K562 (cell line): ENCODE measurements at regions not wholly inside any gene's neighbourhood (a gene's known extent, or its start where the extent isn't known, plus 50 kb on each side); places are given as distances from the start of the nearest gene placed in this dataset.
A peak's percentile ranks its signal among the peaks of the same experiment; 100 is the strongest.
"Not testable (repeated sequence)": the region's sequence is repeated elsewhere in the genome, so short reads cannot be mapped to it uniquely, and the experiment has no call there.

Experiments used
- ATAC-seq: fragments of 200-7000 bp; cut with Tn5 transposase; 3 replicates; pipeline ENCODE4 v1.9.1; 2020; ENCODE audit warnings: moderate library complexity
- BruUV-seq: library from RNA; stranded (reverse); fragments of 400-500 nt; replicated peaks from 2 replicates; lab custom pipeline; 2021; lab: Mats Ljungman, UMichigan
- CTCF ChIA-PET: fragments of 300-600 bp; formaldehyde crosslinking; extraction: SDS; loops from one replicate; lab custom pipeline; 2021; ENCODE audit warnings: low intra/inter-chr PET ratio; lab: Yijun Ruan, JAX
- POLR2A ChIA-PET: fragments of 300-600, 350-650 bp; sonication (Branson Sonifier 250); formaldehyde crosslinking; extraction: SDS; loops from one replicate; lab custom pipeline; 2021; ENCODE audit warnings: antibody characterized with exemption, inconsistent platforms; lab: Yijun Ruan, JAX
- DNase-seq, 4 experiments: peaks; one replicate each; pipeline versions ENCODE4 v3.0.0 to v3.0.0-alpha.2; 2011 to 2018; ENCODE audit warnings: low spot score in 3 of 4, mixed read lengths in 3 of 4; ENCODE audit errors: extremely low read depth in 1 of 4
- FAIRE-seq: peaks from 2 replicates; lab custom pipeline; 2011; peaks lifted over from hg19 to GRCh38; lab: Jason Lieb, UNC
- H2AFZ ChIP-seq: 2 replicates; pipeline ENCODE4 v1.6.0; 2011; ENCODE audit warnings: low read depth, low read length, control low read depth, inconsistent platforms
- H3K27ac ChIP-seq: fragments of 200-600 bp; 3 replicates; pipeline ENCODE4 v1.8.0; 2011; ENCODE audit warnings: low read depth, mild to moderate bottlenecking, control low read depth, inconsistent platforms, low read length, moderate library complexity, mixed read lengths; ENCODE audit errors: extremely low read depth
- H3K27me3 ChIP-seq, 2 experiments: fragments of 300-600 bp in 1 of 2; 2 replicates in 1 of 2; 3 replicates in 1 of 2; pipeline versions ENCODE4 v1.6.0 to v1.8.0; 2011; ENCODE audit warnings: inconsistent platforms in 2 of 2, low read length in 2 of 2, mild to moderate bottlenecking in 1 of 2, mixed read lengths in 1 of 2, moderate library complexity in 1 of 2; ENCODE audit not compliant: control insufficient read depth in 2 of 2, insufficient read depth in 2 of 2
- H3K36me3 ChIP-seq: fragments of 300-600 bp; 3 replicates; pipeline ENCODE4 v1.8.0; 2011; ENCODE audit warnings: mild to moderate bottlenecking, low read length, inconsistent platforms; ENCODE audit not compliant: control insufficient read depth, insufficient read depth
- H3K4me1 ChIP-seq, 2 experiments: fragments of 200-600 bp in 1 of 2; replicated peaks in 1 of 2; 2 replicates in 1 of 2; 3 replicates in 1 of 2; pipeline versions ENCODE4 v1.5.1 to v1.8.0; 2011; ENCODE audit warnings: inconsistent platforms in 2 of 2, low read length in 2 of 2, mild to moderate bottlenecking in 1 of 2, mixed read lengths in 1 of 2, moderate library complexity in 1 of 2; ENCODE audit not compliant: control insufficient read depth in 2 of 2, insufficient read depth in 2 of 2
- H3K4me2 ChIP-seq: 2 replicates; pipeline ENCODE4 v1.6.1; 2011; ENCODE audit warnings: low read length, control low read depth, inconsistent platforms, mixed read lengths; ENCODE audit not compliant: insufficient read depth
- H3K4me3 ChIP-seq: fragments of 200-600 bp; sonication (generic), shearing (Covaris generic); 2 replicates; pipeline ENCODE4 v1.5.1; 2016; ENCODE audit warnings: control low read depth, inconsistent platforms
- H3K79me2 ChIP-seq: fragments of 200-600 bp; 3 replicates; pipeline ENCODE4 v1.8.0; 2011; ENCODE audit warnings: low read length, inconsistent platforms; ENCODE audit not compliant: control insufficient read depth, insufficient read depth
- H3K9ac ChIP-seq, 2 experiments: 2 replicates each; pipeline versions ENCODE4 v1.6.0 to v1.6.1; 2011; ENCODE audit warnings: low read depth in 2 of 2, low read length in 2 of 2, control low read depth in 1 of 2, inconsistent platforms in 1 of 2, mild to moderate bottlenecking in 1 of 2, mixed read lengths in 1 of 2; ENCODE audit not compliant: insufficient read depth in 1 of 2
- H3K9me1 ChIP-seq: one replicate; pipeline ENCODE4 v1.6.0; 2011; ENCODE audit warnings: inconsistent platforms, mild to moderate bottlenecking, low read length, moderate library complexity; ENCODE audit not compliant: control insufficient read depth, insufficient read depth
- H3K9me3 ChIP-seq: replicated peaks from 2 replicates; pipeline ENCODE4 v1.5.1; 2011; ENCODE audit warnings: low read depth, low read length, inconsistent platforms; ENCODE audit not compliant: control insufficient read depth, insufficient read depth
- H4K20me1 ChIP-seq: replicated peaks from 2 replicates; pipeline ENCODE4 v1.6.1; 2011; ENCODE audit warnings: low read length, inconsistent platforms, mixed read lengths; ENCODE audit not compliant: control insufficient read depth, insufficient read depth
- CEBPB ChIP-seq: fragments of 450-650 bp; IDR thresholded peaks from 2 replicates; pipeline ENCODE4 v1.6.1; 2016; ENCODE audit warnings: missing genetic modification characterization, missing compliant biosample characterization
- EP400 ChIP-seq: fragments of 450-650 bp; IDR thresholded peaks from 2 replicates; pipeline ENCODE4 v1.6.1; 2017; ENCODE audit warnings: antibody characterized with exemption, mild to moderate bottlenecking, moderate library complexity
- SPI1 ChIP-seq: IDR thresholded peaks from 2 replicates; pipeline ENCODE4 v1.6.1; 2011; ENCODE audit warnings: low read depth, low read length, control low read depth, borderline replicate concordance
- ZNF695 ChIP-seq: fragments of 450-650 bp; formaldehyde crosslinking; IDR thresholded peaks from 2 replicates; pipeline ENCODE4 v1.4.0; 2020; ENCODE audit warnings: mild to moderate bottlenecking, moderate library complexity
- WGBS: fragments of 100-300 bp; shearing (Covaris generic); methylation state at CpG from one replicate; pipeline ENCODE4 v1.1.6; 2016; ENCODE audit warnings: low coverage, mixed read lengths; ENCODE audit not compliant: insufficient coverage; ENCODE audit errors: missing lambda C conversion rate; 5-methylcytosine and 5-hydroxymethylcytosine counted together
- in situ Hi-C: fragments of 300-500 bp; cut with MboI; formaldehyde crosslinking; loops from 4 replicates; pipeline ENCODE4 v1.15.0; 2018; ENCODE audit warnings: inconsistent platforms, mixed read lengths
- intact Hi-C: fragments of 100-400 bp; cut with micrococcal nuclease; formaldehyde crosslinking; loops from 2 replicates; pipeline ENCODE4 v1.14.2; 2022

DNA sequence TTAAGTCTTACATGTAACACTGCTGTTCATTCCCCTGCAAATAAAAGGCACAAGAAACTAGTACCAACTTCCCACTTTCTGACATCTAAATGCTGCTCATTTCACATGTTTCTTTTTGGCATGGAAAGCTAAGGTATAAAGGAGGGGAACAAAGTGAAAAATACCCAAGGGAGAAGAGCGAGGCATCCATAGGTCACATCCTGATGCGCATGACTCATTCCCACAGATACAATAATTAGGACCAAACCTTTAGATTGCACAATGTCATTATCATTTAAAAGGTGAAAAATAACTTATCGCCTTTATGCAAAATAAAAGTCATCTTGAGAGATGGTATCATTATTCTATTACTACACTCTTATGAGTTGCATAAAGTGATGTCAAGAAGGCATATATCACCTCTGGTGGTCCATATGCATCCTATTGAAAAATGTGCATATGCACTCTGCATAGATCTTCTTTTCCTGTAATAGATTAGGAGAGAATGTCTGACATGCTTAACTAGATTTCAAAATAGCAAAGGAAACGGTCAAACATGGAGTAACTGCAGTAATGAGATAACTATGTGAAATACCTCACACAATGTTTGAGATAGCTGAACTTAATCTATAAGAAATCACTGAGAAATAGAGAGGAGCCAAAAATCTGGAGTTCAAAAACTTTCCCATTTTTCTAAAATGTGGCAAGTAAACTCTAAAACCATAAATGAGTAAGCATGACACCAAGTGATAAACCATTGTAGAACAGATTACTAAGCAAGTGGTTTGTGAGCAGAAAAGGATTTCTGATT lies 382.5 kb upstream of the TMTC1 start:
- Histone ChIP-seq H3K4me2 (no peak overlapping the region), H2AFZ (no peak overlapping the region), H3K79me2 (no peaks in the 10 kb centered on the region), H3K9me3 (no peaks in the 10 kb centered on the region), H3K36me3 (no peaks in the 10 kb centered on the region), H3K9me1 (no peaks in the 10 kb centered on the region), H3K27ac (no peak overlapping the region), H3K4me1 (peaks cover 0 to 3% of the 10 kb centered on the region in 2 experiments; a peak in 1 of 5 replicates), H3K27me3 (peaks cover 0 to 15% of the 10 kb centered on the region in 2 experiments; a peak in 2 of 5 replicates), H3K9ac (no peak overlapping the region), H4K20me1 (no peaks in the 10 kb centered on the region), H3K4me3 (no peak overlapping the region)
- WGBS: 4% methylated on average over 4 of the region's 4 CpGs
- ChIA-PET CTCF (no interaction called here), POLR2A (no interaction called here)
- in situ Hi-C loops: no loop called here
- FAIRE-seq (no peak), DNase-seq (no peak), ATAC-seq (no peak)
- BruUV-seq: no TSS peak
- TF ChIP-seq CEBPB (tag) (peak; percentile 13; the same call in 1 of the 2 replicates), EP400 (no peak)
- intact Hi-C loops: no loop called here

DNA sequence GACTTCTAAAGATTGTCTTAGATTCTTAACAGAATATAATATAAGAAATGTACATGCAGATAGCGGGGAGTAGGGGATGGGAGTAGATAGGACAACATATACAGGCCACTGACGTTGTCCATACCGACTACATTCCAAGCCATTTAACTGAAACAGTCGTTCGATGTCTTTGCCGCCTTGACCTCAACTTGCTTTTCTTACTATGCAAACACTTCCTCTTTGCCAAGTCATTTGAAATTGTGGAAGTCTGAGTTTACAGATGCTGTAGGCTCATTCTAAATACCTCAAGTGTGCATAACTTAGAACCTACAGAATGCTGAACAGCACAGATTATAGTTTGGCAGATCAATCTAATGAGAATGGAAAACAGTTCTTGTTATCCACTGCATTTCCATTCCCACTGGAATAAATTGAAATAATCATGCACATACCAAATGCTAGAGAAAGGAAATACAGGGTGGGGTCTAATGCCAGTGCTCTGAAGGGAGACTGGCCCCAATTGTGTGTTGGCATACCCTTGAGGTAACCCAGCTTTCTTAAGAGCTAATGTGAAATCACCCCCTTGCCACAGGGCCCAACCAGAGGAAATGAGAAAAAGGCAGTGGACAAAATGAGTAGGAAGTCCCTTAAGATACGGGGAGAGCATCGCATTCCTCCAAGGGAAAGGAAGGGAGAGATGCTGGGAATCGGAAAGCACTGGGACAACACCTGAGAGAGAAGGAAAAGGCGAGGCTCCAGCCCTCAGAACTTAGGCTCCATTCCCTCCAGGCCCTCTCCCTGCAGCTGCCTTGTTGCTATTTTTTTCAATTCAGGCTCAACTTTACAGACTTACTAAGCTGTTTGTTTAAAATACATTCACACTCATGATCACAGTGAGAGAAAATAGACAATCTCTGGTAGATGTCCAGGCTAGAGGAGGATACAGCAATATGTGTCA lies 380.9 kb upstream of the TMTC1 start:
- Histone ChIP-seq H2AFZ (no peak overlapping the region), H3K27ac (no peak overlapping the region)
- BruUV-seq: no TSS peak
- DNase-seq (no peak), ATAC-seq (no peak)
- peak; percentile 18; the same call in 1 of the 2 replicates for TF ChIP-seq SPI1
- no peak for TF ChIP-seq ZNF695 (CRISPR knock-in tag)
- TF ChIP-seq, all 486 proteins: peak for 1
- H3K9ac ChIP-seq: no peak overlapping the region
- H3K79me2 ChIP-seq: no peaks in the 10 kb centered on the region
- no peaks in the 10 kb centered on the region for H4K20me1 ChIP-seq
- H3K27me3 ChIP-seq: peaks cover 0 to 7% of the 10 kb centered on the region in 2 experiments; a peak in 1 of 5 replicates
- H3K4me3 ChIP-seq: no peak overlapping the region
- CTCF ChIA-PET: no interaction called here
- 0% methylated on average over 9 of the region's 10 CpGs for WGBS
- intact Hi-C loops: no loop called here
- POLR2A ChIA-PET: no interaction called here
- no peaks in the 10 kb centered on the region for H3K9me3 ChIP-seq
- H3K36me3 ChIP-seq: no peaks in the 10 kb centered on the region
- H3K9me1 ChIP-seq: no peaks in the 10 kb centered on the region
- no peak for FAIRE-seq
- H3K4me2 ChIP-seq: no peak overlapping the region
- in situ Hi-C loops: no loop called here
- peaks cover 0 to under 1% of the 10 kb centered on the region in 2 experiments; a peak in 1 of 5 replicates for H3K4me1 ChIP-seq

- H3K4me1 ChIP-seq, H3K27ac ChIP-seq, H3K36me3 ChIP-seq, intact Hi-C loops, POLR2A ChIA-PET, H3K9ac ChIP-seq, in situ Hi-C loops, H3K9me1 ChIP-seq, CTCF ChIA-PET, FAIRE-seq, H3K9me3 ChIP-seq, H4K20me1 ChIP-seq, H3K27me3 ChIP-seq, BruUV-seq, ATAC-seq, DNase-seq, H2AFZ ChIP-seq, H3K4me2 ChIP-seq, H3K79me2 ChIP-seq, H3K4me3 ChIP-seq: not testable (repeated sequence)
- 4% methylated on average over 10 of the region's 22 CpGs for WGBS
Measured at GRCh38 chr12:30156833-30157232, 373.1 kb upstream of the TMTC1 start.
